ENCODE measurements at regions not wholly inside any gene's neighbourhood (a gene's known extent, or its start where the extent isn't known, plus 50 kb on each side); places are given as distances from the start of the nearest gene placed in this dataset.

DNA sequence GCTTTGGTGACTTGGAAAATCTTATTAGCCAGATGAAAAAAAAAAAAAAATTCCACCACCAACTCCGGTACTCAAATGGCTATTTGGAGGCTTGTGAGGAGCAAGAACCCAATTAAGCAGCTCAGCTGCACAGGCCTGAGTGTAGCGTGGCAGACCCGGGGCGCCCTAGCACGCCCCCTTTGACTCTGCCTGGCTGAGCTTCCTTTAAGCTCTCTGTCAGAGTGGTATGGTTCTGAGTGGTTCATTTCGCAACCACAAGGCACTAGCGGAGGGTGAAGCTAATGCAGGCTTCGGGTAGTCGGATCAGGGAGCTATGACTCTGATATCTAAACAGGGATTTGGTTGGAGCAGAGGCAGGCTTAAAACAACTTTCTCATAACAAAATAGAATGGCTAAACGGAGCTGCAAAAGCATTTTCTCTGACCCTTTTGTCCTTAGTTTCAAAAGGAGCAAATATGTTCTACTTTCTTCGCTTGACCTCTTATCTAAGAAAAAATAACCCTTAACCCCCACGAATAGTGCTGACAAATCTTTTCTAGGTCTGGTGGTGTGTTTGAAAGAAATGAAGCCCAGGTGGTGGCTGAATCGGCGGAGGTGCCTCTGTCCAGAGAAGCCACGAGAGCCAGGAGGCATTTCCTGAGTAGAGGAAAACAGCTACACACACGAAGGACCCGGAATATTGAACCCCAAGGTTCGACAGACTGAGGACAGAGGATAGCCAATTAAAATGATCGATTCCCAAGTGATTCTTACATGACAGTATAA is 285.4 kb upstream of the GLI3 start:
- Histone ChIP-seq H3K4me2 (no peak overlapping the region), H3K9me3 (0 out of 2 replicates have a peak, but pooled peaks cover 4% of the 10 kb centered on the region), H3K9ac (no peak overlapping the region), H3K27ac (ENCODE audit: low read depth in 2 of 2, low read length in 1 of 2) (no peak overlapping the region), H3F3A (replicated peaks; ENCODE audit: insufficient read depth) (no peaks in the 10 kb centered on the region), H2AFZ (ENCODE audit: low read depth) (no peak overlapping the region), H3K4me3 (ENCODE audit: low read depth in 2 of 2, low read length in 1 of 2) (no peak overlapping the region), H3K36me3 (replicated peaks in 1 of 2; ENCODE audit: control insufficient read depth in 1 of 2, insufficient read depth in 2 of 2, low read length in 1 of 2) (no peaks in the 10 kb centered on the region), H4K20me1 (ENCODE audit: insufficient read depth) (no peaks in the 10 kb centered on the region), H3K4me1 (ENCODE audit: control insufficient read depth in 1 of 2, insufficient read depth in 2 of 2, low read depth in 1 of 2, low read length in 1 of 2) (no peaks in the 10 kb centered on the region), H3K27me3 (ENCODE audit: insufficient read depth) (peaks cover 13% of the 10 kb centered on the region; the same call in 1 of the 2 replicates), H3K9me2 (no peaks in the 10 kb centered on the region), H3K79me2 (ENCODE audit: insufficient read depth) (no peaks in the 10 kb centered on the region)
- ChIA-PET POLR2A (no interaction called here), CTCF (no interaction called here)
- no peak for TF ChIP-seq MXI1 (IDR thresholded peaks at IDR 0.05; ENCODE audit: low read depth, low read length)
- TF ChIP-seq MEF2A (IDR thresholded peaks at IDR 0.05; ENCODE audit: borderline replicate concordance, low read depth), result no peak
- TF ChIP-seq, protein P1, sequence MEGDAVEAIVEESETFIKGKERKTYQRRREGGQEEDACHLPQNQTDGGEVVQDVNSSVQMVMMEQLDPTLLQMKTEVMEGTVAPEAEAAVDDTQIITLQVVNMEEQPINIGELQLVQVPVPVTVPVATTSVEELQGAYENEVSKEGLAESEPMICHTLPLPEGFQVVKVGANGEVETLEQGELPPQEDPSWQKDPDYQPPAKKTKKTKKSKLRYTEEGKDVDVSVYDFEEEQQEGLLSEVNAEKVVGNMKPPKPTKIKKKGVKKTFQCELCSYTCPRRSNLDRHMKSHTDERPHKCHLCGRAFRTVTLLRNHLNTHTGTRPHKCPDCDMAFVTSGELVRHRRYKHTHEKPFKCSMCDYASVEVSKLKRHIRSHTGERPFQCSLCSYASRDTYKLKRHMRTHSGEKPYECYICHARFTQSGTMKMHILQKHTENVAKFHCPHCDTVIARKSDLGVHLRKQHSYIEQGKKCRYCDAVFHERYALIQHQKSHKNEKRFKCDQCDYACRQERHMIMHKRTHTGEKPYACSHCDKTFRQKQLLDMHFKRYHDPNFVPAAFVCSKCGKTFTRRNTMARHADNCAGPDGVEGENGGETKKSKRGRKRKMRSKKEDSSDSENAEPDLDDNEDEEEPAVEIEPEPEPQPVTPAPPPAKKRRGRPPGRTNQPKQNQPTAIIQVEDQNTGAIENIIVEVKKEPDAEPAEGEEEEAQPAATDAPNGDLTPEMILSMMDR (IDR thresholded peaks at IDR 0.05), result no peak
- TF ChIP-seq GABPA (IDR thresholded peaks at IDR 0.05; ENCODE audit: low read depth), result no peak
- TF ChIP-seq, protein P2, sequence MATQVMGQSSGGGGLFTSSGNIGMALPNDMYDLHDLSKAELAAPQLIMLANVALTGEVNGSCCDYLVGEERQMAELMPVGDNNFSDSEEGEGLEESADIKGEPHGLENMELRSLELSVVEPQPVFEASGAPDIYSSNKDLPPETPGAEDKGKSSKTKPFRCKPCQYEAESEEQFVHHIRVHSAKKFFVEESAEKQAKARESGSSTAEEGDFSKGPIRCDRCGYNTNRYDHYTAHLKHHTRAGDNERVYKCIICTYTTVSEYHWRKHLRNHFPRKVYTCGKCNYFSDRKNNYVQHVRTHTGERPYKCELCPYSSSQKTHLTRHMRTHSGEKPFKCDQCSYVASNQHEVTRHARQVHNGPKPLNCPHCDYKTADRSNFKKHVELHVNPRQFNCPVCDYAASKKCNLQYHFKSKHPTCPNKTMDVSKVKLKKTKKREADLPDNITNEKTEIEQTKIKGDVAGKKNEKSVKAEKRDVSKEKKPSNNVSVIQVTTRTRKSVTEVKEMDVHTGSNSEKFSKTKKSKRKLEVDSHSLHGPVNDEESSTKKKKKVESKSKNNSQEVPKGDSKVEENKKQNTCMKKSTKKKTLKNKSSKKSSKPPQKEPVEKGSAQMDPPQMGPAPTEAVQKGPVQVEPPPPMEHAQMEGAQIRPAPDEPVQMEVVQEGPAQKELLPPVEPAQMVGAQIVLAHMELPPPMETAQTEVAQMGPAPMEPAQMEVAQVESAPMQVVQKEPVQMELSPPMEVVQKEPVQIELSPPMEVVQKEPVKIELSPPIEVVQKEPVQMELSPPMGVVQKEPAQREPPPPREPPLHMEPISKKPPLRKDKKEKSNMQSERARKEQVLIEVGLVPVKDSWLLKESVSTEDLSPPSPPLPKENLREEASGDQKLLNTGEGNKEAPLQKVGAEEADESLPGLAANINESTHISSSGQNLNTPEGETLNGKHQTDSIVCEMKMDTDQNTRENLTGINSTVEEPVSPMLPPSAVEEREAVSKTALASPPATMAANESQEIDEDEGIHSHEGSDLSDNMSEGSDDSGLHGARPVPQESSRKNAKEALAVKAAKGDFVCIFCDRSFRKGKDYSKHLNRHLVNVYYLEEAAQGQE (IDR thresholded peaks at IDR 0.05; ENCODE audit: low read depth, low read length), result no peak
- TF ChIP-seq, protein P3, sequence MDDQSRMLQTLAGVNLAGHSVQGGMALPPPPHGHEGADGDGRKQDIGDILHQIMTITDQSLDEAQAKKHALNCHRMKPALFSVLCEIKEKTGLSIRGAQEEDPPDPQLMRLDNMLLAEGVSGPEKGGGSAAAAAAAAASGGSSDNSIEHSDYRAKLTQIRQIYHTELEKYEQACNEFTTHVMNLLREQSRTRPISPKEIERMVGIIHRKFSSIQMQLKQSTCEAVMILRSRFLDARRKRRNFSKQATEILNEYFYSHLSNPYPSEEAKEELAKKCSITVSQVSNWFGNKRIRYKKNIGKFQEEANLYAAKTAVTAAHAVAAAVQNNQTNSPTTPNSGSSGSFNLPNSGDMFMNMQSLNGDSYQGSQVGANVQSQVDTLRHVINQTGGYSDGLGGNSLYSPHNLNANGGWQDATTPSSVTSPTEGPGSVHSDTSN (IDR thresholded peaks at IDR 0.05), result no peak
- TF ChIP-seq, protein P4, sequence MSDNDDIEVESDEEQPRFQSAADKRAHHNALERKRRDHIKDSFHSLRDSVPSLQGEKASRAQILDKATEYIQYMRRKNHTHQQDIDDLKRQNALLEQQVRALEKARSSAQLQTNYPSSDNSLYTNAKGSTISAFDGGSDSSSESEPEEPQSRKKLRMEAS (IDR thresholded peaks at IDR 0.05; ENCODE audit: low read depth), result no peak
- 2% methylated on average over 19 of the region's 19 CpGs for WGBS (ENCODE audit: low lambda C conversion rate)
- no peak for DNase-seq

DNA sequence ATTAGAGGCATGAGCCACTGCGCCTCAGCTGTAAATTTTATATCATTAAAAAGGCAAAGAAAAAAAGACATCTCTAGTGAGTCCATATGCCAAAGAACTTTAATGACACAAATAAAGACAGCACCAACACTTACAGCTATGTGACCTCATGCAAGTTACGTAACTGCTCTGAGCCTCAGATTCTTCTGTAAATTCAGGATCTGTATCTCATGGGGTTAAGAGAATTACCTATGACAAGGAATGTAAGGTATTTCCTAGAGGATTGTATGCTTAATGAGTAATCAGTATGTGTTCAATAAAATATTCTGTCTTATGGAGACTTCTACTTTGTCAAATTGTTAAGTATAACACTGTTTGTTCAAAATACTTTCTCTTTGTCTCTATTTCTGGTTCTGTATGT is 274.0 kb upstream of the GLI3 start:
- no peaks in the 10 kb centered on the region for H3K9me3 ChIP-seq
- H3K27me3 ChIP-seq (ENCODE audit: insufficient read depth), result no peaks in the 10 kb centered on the region
- H4K20me1 ChIP-seq (ENCODE audit: insufficient read depth), result no peaks in the 10 kb centered on the region
- ChIA-PET POLR2A (no interaction called here), CTCF (no interaction called here)
- no peaks in the 10 kb centered on the region for H3K9me2 ChIP-seq
- no peak overlapping the region for H3K4me2 ChIP-seq
- no peaks in the 10 kb centered on the region for H3K4me1 ChIP-seq (ENCODE audit: control insufficient read depth in 1 of 2, insufficient read depth in 2 of 2, low read depth in 1 of 2, low read length in 1 of 2)
- no peak overlapping the region for H2AFZ ChIP-seq (ENCODE audit: low read depth)
- no peaks in the 10 kb centered on the region for H3F3A ChIP-seq (replicated peaks; ENCODE audit: insufficient read depth)
- no peaks in the 10 kb centered on the region for H3K79me2 ChIP-seq (ENCODE audit: insufficient read depth)
- TF ChIP-seq RAD21 (IDR thresholded peaks at IDR 0.05; ENCODE audit: low read length) (no peak), EZH2phosphoT487 (IDR thresholded peaks at IDR 0.05; ENCODE audit: borderline replicate concordance, low read depth) (no peak), RXRA (IDR thresholded peaks at IDR 0.05; ENCODE audit: borderline replicate concordance, low read depth) (no peak), NFIC (IDR thresholded peaks at IDR 0.05; ENCODE audit: borderline replicate concordance) (no peak), TCF12 (IDR thresholded peaks at IDR 0.05) (no peak), TEAD4 (IDR thresholded peaks at IDR 0.05; ENCODE audit: borderline replicate concordance, insufficient read depth) (no peak), CHD2 (IDR thresholded peaks at IDR 0.05; ENCODE audit: low read length, partially characterized antibody) (no peak), FOXJ3 (CRISPR knock-in tag; IDR thresholded peaks at IDR 0.05) (no peak)
- TF ChIP-seq, protein P4 (IDR thresholded peaks at IDR 0.05; ENCODE audit: low read depth), result no peak
- TF ChIP-seq, protein P3 (IDR thresholded peaks at IDR 0.05), result no peak
- TF ChIP-seq, protein P5, sequence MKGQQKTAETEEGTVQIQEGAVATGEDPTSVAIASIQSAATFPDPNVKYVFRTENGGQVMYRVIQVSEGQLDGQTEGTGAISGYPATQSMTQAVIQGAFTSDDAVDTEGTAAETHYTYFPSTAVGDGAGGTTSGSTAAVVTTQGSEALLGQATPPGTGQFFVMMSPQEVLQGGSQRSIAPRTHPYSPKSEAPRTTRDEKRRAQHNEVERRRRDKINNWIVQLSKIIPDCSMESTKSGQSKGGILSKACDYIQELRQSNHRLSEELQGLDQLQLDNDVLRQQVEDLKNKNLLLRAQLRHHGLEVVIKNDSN (IDR thresholded peaks at IDR 0.05; ENCODE audit: borderline replicate concordance, low read depth), result no peak
- H3K36me3 ChIP-seq (replicated peaks in 1 of 2; ENCODE audit: control insufficient read depth in 1 of 2, insufficient read depth in 2 of 2, low read length in 1 of 2), result no peaks in the 10 kb centered on the region
- 3% methylated on average over 2 of the region's 2 CpGs for WGBS (ENCODE audit: low lambda C conversion rate)
- no peak overlapping the region for H3K4me3 ChIP-seq (ENCODE audit: low read depth in 2 of 2, low read length in 1 of 2)
- no peak overlapping the region for H3K9ac ChIP-seq
- DNase-seq, result no peak
- H3K27ac ChIP-seq (ENCODE audit: low read depth in 2 of 2, low read length in 1 of 2), result no peak overlapping the region

All from SK-N-SH (cell line).